ENCODE measurements at regions not wholly inside any gene's neighbourhood (a gene's known extent, or its start where the extent isn't known, plus 50 kb on each side); places are given as distances from the start of the nearest gene placed in this dataset.

- TF ChIP-seq, protein P1, sequence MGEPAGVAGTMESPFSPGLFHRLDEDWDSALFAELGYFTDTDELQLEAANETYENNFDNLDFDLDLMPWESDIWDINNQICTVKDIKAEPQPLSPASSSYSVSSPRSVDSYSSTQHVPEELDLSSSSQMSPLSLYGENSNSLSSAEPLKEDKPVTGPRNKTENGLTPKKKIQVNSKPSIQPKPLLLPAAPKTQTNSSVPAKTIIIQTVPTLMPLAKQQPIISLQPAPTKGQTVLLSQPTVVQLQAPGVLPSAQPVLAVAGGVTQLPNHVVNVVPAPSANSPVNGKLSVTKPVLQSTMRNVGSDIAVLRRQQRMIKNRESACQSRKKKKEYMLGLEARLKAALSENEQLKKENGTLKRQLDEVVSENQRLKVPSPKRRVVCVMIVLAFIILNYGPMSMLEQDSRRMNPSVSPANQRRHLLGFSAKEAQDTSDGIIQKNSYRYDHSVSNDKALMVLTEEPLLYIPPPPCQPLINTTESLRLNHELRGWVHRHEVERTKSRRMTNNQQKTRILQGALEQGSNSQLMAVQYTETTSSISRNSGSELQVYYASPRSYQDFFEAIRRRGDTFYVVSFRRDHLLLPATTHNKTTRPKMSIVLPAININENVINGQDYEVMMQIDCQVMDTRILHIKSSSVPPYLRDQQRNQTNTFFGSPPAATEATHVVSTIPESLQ (CRISPR knock-in tag; IDR thresholded peaks at IDR 0.05): no peak
- TF ChIP-seq ZNF232 (CRISPR knock-in tag; IDR thresholded peaks at IDR 0.05) (no peak), AFF4 (CRISPR knock-in tag; IDR thresholded peaks at IDR 0.05; ENCODE audit: borderline replicate concordance) (no peak), KAT7 (CRISPR knock-in tag; IDR thresholded peaks at IDR 0.05; ENCODE audit: borderline replicate concordance) (no peak), ATF1 (CRISPR knock-in tag; IDR thresholded peaks at IDR 0.05) (no peak), CTCF (IDR thresholded peaks at IDR 0.05) (no peak), IRF2 (CRISPR knock-in tag; IDR thresholded peaks at IDR 0.05; ENCODE audit: borderline replicate concordance, low read depth) (no peak), CREM (CRISPR knock-in tag; IDR thresholded peaks at IDR 0.05) (no peak), NFYB (CRISPR knock-in tag; conservative IDR thresholded peaks at IDR 0.05; ENCODE audit: low read depth) (no peak), ATF3 (CRISPR knock-in tag; conservative IDR thresholded peaks at IDR 0.05) (no peak), GABPB1 (CRISPR knock-in tag; IDR thresholded peaks at IDR 0.05) (no peak), ZNF138 (CRISPR knock-in tag; conservative IDR thresholded peaks at IDR 0.05) (no peak)
- TF ChIP-seq, protein P2, sequence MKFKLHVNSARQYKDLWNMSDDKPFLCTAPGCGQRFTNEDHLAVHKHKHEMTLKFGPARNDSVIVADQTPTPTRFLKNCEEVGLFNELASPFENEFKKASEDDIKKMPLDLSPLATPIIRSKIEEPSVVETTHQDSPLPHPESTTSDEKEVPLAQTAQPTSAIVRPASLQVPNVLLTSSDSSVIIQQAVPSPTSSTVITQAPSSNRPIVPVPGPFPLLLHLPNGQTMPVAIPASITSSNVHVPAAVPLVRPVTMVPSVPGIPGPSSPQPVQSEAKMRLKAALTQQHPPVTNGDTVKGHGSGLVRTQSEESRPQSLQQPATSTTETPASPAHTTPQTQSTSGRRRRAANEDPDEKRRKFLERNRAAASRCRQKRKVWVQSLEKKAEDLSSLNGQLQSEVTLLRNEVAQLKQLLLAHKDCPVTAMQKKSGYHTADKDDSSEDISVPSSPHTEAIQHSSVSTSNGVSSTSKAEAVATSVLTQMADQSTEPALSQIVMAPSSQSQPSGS (CRISPR knock-in tag; IDR thresholded peaks at IDR 0.05; ENCODE audit: borderline replicate concordance, low read depth): no peak
- TF ChIP-seq, protein P3, sequence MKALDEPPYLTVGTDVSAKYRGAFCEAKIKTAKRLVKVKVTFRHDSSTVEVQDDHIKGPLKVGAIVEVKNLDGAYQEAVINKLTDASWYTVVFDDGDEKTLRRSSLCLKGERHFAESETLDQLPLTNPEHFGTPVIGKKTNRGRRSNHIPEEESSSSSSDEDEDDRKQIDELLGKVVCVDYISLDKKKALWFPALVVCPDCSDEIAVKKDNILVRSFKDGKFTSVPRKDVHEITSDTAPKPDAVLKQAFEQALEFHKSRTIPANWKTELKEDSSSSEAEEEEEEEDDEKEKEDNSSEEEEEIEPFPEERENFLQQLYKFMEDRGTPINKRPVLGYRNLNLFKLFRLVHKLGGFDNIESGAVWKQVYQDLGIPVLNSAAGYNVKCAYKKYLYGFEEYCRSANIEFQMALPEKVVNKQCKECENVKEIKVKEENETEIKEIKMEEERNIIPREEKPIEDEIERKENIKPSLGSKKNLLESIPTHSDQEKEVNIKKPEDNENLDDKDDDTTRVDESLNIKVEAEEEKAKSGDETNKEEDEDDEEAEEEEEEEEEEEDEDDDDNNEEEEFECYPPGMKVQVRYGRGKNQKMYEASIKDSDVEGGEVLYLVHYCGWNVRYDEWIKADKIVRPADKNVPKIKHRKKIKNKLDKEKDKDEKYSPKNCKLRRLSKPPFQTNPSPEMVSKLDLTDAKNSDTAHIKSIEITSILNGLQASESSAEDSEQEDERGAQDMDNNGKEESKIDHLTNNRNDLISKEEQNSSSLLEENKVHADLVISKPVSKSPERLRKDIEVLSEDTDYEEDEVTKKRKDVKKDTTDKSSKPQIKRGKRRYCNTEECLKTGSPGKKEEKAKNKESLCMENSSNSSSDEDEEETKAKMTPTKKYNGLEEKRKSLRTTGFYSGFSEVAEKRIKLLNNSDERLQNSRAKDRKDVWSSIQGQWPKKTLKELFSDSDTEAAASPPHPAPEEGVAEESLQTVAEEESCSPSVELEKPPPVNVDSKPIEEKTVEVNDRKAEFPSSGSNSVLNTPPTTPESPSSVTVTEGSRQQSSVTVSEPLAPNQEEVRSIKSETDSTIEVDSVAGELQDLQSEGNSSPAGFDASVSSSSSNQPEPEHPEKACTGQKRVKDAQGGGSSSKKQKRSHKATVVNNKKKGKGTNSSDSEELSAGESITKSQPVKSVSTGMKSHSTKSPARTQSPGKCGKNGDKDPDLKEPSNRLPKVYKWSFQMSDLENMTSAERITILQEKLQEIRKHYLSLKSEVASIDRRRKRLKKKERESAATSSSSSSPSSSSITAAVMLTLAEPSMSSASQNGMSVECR (CRISPR knock-in tag; IDR thresholded peaks at IDR 0.05; ENCODE audit: borderline replicate concordance): no peak
Observed at GRCh38 chr7:45451342-45452035, 122.7 kb upstream of the ADCY1 start.

All from WTC11 (cell line).